ENCODE measurements at regions not wholly inside any gene's neighbourhood (a gene's known extent, or its start where the extent isn't known, plus 50 kb on each side); places are given as distances from the start of the nearest gene placed in this dataset.

GRCh38 chr9:28741459-28741858 lies 1168.2 kb upstream of the C9orf72 start:
- TF ChIP-seq NKRF (conservative IDR thresholded peaks at IDR 0.05) (no peak), ZNF384 (IDR thresholded peaks at IDR 0.05; ENCODE audit: borderline replicate concordance, low read depth, low read length) (no peak), TAF1 (IDR thresholded peaks at IDR 0.05; ENCODE audit: borderline replicate concordance, low read depth, low read length) (no peak), CTCF (IDR thresholded peaks at IDR 0.05 in 2 of 3, conservative IDR thresholded peaks at IDR 0.05 in 1 of 3; ENCODE audit: control insufficient read depth in 2 of 3, extremely low read depth in 1 of 3, insufficient read depth in 1 of 3, low read depth in 3 of 3, low read length in 3 of 3) (no peak), CBX5 (IDR thresholded peaks at IDR 0.05; ENCODE audit: low read depth) (no peak)
